ENCODE measurements at regions not wholly inside any gene's neighbourhood (a gene's known extent, or its start where the extent isn't known, plus 50 kb on each side); places are given as distances from the start of the nearest gene placed in this dataset.

DNA sequence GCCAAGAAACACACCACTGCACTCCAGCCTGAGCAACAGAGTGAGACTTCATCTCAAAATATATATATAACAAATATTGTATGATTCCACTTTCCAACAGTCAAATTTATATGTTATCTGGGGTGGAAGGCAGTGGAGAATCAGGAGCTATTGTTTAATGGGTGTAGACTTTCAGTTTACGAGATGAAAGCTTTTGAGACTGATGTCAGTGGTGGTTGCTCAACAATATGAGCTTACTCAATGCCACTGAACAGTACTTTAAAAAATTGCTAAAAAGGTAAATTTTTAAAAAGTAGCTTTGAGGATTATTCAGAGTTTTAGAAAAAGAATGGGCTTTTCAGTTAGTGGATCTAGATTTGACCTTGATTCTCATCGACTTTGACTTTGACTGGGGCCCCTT is 105.9 kb upstream of the ST6GAL2 start:
- TF ChIP-seq, protein P1, sequence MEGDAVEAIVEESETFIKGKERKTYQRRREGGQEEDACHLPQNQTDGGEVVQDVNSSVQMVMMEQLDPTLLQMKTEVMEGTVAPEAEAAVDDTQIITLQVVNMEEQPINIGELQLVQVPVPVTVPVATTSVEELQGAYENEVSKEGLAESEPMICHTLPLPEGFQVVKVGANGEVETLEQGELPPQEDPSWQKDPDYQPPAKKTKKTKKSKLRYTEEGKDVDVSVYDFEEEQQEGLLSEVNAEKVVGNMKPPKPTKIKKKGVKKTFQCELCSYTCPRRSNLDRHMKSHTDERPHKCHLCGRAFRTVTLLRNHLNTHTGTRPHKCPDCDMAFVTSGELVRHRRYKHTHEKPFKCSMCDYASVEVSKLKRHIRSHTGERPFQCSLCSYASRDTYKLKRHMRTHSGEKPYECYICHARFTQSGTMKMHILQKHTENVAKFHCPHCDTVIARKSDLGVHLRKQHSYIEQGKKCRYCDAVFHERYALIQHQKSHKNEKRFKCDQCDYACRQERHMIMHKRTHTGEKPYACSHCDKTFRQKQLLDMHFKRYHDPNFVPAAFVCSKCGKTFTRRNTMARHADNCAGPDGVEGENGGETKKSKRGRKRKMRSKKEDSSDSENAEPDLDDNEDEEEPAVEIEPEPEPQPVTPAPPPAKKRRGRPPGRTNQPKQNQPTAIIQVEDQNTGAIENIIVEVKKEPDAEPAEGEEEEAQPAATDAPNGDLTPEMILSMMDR (IDR thresholded peaks at IDR 0.05; ENCODE audit: borderline replicate concordance, extremely low read depth, low read length, poor library complexity, severe bottlenecking): no peak
- TF ChIP-seq EZH2 (IDR thresholded peaks at IDR 0.05; ENCODE audit: borderline replicate concordance, low read depth, low read length, severe bottlenecking): no peak
